ENCODE measurements at regions not wholly inside any gene's neighbourhood (a gene's known extent, or its start where the extent isn't known, plus 50 kb on each side); places are given as distances from the start of the nearest gene placed in this dataset.
"Not testable (repeated sequence)": the region's sequence is repeated elsewhere in the genome, so short reads cannot be mapped to it uniquely, and the experiment has no call there.

GRCh38 chr6:40148882-40149573 is 214.8 kb upstream of the MOCS1 start:
- no peak for DNase-seq

- no peak for DNase-seq
Measured at GRCh38 chr6:40146902-40147301, 212.6 kb upstream of the MOCS1 start.

GRCh38 chr6:40139447-40139846 is 205.2 kb upstream of the MOCS1 start:
- DNase-seq, result no peak

- no peak for DNase-seq
Measured at GRCh38 chr6:40138273-40138720, 204.0 kb upstream of the MOCS1 start.

- no peak for DNase-seq
Measured at GRCh38 chr6:40135491-40136072, 201.3 kb upstream of the MOCS1 start.

GRCh38 chr6:40133981-40134380 is 199.7 kb upstream of the MOCS1 start:
- DNase-seq, result not testable (repeated sequence)

- DNase-seq, result no peak
Measured at GRCh38 chr6:40131675-40132074, 197.4 kb upstream of the MOCS1 start.

- DNase-seq, result no peak
Measured at GRCh38 chr6:40128127-40128526, 193.9 kb upstream of the MOCS1 start.

- DNase-seq, result no peak
Measured at GRCh38 chr6:40125680-40126394, 191.6 kb upstream of the MOCS1 start.

GRCh38 chr6:40124924-40125323 is 190.7 kb upstream of the MOCS1 start:
- DNase-seq, result no peak

GRCh38 chr6:40116832-40117231 is 182.6 kb upstream of the MOCS1 start:
- DNase-seq, result no peak

- no peak for DNase-seq
Measured at GRCh38 chr6:40112350-40112749, 178.1 kb upstream of the MOCS1 start.

- DNase-seq, result no peak
Measured at GRCh38 chr6:40108736-40109135, 174.5 kb upstream of the MOCS1 start.

- no peak for DNase-seq
Measured at GRCh38 chr6:40106840-40107239, 172.6 kb upstream of the MOCS1 start.

GRCh38 chr6:40098774-40099173 is 164.5 kb upstream of the MOCS1 start:
- no peak for DNase-seq

- DNase-seq, result no peak
Measured at GRCh38 chr6:40097590-40097989, 163.3 kb upstream of the MOCS1 start.

- DNase-seq, result no peak
Measured at GRCh38 chr6:40083141-40083920, 149.1 kb upstream of the MOCS1 start.

- no peak for DNase-seq
Measured at GRCh38 chr6:40082278-40083043, 148.2 kb upstream of the MOCS1 start.

- no peak for DNase-seq
Measured at GRCh38 chr6:40077736-40078135, 143.5 kb upstream of the MOCS1 start.

- DNase-seq, result no peak
Measured at GRCh38 chr6:40077315-40077714, 143.1 kb upstream of the MOCS1 start.

GRCh38 chr6:40075056-40075590 is 140.9 kb upstream of the MOCS1 start:
- no peak for DNase-seq

Data from fibroblast of skin of abdomen (primary cell).